HG02981 (cell line): ENCODE measurements at regions not wholly inside any gene's neighbourhood (a gene's known extent, or its start where the extent isn't known, plus 50 kb on each side); places are given as distances from the start of the nearest gene placed in this dataset.
"Not testable (repeated sequence)": the region's sequence is repeated elsewhere in the genome, so short reads cannot be mapped to it uniquely, and the experiment has no call there.

Experiments
- ATAC-seq: cut with Tn5 transposase; IDR thresholded peaks from one replicate; pipeline ENCODE4 v1.9.1; 2021; ENCODE audit warnings: mild to moderate bottlenecking, moderate library complexity; ENCODE audit not compliant: unreplicated experiment

DNA sequence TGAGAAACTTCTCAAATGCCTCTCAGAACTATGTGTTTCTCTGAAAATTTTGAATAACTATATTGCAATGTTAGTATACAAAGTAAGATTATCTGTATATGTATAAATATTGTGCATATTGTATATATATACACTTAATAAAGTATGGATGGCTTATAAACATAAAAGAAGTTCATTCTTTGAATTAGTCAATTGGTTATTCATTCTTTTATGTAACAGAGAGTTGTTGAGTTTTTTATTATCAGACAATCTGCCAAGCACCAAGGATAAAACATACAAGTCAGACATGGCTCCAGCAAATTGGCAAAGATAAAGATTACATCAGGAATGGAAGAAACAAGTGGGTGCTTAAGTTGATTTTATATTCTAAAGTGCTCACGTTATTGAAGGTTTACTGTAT, 289.1 kb upstream of the EYS start:
- ATAC-seq, result no peak

DNA sequence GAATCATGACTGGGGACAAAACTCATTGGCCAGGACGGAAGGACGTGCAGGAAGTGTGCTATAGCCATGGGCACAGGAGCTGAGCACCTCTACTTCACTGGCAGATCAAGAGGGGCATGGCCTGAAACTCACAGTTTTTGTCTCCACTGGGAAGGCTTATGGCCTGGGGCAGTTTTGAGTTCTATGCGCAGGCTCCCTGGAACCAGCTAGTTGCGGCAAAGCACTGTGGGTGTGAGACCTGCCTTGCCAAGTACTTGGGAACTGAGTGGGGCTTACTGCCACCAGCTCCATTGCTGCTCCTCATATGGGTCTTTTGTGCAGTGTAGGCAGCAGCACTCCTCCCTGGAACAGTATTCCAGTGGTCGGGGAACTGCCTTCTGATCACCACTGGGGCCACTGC, 282.6 kb upstream of the EYS start:
- no peak for ATAC-seq

DNA sequence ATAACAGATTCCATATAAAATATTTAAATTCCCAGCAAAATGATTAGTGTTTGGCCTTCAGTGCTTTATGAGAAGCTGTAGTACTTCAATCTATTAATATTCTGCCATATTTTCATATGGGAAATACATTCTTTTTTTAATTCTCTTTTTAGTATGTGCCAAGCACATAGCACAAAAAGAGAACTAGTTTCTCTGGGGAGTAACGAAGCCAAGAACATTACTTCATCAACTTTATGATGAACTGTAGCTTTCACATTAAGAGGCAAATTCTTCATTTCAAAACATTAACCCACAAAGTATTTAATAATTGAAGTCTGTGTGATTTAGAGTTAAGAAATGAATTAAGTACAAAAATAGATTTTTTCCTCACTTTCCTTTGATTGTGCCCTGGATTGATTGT, 281.0 kb upstream of the EYS start:
- no peak for ATAC-seq

DNA sequence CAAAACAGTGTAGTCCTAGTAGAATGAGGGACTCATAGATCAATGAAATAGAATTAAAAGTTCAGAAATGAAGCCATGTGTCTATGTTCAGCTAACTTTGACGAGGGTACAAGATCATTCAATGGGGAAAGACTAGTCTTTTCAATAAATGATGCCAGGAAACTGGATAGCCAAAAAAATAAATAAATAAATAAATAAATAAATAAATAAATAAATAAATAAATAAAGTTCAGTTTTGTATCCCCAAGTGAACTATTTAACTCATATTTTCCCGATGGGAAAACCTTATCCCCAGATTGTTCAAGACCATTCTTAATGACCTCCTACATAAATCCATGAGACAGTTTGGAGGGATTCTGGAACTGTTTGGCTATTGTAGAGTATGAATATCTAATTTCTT, 277.1 kb upstream of the EYS start:
- ATAC-seq, result no peak

DNA sequence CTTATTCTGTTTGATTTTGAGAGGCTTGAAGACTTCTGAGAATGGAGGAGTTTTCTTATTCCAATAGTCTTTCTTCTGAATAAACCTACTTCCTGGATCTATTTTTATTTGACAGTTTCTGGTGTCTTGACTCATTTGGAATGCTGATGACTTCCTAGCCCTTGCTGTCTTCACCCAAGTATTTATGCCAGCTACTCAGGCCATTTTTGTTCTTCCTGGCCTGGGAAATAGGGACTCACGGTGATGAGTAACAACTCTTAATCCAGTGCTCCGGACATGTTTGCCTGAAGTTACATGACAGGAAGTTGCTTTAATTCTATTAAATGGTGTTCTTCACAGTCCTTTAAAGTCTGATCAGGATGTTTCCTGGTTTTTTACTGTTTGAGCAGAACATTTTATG, 272.1 kb upstream of the EYS start:
- ATAC-seq, result no peak

DNA sequence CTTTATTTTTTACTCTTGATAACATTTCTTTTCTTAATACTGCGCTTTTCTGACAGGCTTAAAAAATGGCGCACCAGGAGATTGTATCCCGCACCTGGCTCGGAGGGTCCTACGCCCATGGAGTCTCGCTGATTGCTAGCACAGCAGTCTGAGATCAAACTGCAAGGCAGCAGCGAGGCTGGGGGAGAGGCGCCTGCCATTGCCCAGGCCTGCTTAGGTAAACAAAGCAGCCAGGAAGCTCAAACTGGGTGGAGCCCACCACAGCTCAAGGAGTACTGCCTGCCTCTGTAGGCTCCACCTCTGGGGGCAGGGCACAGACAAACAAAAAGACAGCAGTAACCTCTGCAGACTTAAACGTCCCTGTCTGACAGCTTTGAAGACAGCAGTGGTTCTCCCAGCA, 264.2 kb upstream of the EYS start:
- ATAC-seq, result not testable (repeated sequence)

DNA sequence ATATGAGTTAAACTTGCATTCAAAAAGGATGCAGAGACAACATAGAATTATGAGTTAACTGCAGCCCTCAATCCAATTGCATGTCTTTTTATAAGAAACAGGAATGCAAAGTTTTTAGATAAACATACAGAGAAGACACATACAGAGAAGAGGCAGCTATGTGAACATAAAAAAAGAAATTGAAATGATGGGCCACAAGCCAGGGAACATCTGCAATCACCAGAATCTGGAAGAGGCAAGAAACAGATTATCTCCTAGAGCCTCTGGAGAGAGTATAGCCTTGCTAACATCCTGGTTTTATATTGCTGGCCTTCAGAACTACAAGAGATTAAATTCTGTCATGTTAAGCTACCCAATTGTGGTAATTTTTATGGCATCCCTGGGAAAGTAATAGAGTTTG, 257.2 kb upstream of the EYS start:
- no peak for ATAC-seq

DNA sequence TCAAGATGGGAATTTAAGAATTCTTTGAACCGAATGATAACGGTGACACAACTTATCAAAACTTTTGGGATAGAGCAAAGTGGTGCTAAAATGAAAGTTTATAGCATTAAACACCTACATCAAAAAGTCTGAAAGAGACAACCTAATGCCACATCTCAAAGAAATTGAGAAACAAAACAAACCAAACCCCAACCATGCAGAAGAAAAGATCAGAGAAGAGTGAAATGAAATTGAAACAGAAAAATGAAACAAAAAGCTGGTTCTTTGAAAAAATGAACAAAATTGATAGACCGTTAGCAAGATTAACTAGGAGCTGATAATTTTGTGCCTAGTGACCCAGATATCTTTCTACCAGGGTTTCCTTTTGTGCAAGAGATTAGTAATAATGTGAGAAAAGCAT, 248.0 kb upstream of the EYS start:
- ATAC-seq, result no peak

DNA sequence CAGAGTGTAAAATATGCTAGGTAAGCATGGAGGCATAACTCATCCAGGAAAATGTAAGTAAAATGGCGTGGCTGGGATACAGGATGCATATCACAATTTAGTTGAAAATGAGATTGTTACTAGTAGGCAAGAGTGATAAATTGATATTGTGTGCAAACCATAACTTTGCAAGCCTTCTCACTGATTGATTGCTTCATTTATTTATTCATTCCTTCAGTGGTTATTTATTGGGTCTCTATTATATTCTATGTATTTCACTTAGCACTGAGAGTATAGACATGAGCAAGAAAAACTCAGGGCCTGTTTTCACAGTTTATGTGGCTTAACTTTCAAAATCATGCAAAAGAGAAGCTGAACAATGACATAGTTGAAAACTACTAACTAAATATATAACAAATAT, 241.0 kb upstream of the EYS start:
- no peak for ATAC-seq

DNA sequence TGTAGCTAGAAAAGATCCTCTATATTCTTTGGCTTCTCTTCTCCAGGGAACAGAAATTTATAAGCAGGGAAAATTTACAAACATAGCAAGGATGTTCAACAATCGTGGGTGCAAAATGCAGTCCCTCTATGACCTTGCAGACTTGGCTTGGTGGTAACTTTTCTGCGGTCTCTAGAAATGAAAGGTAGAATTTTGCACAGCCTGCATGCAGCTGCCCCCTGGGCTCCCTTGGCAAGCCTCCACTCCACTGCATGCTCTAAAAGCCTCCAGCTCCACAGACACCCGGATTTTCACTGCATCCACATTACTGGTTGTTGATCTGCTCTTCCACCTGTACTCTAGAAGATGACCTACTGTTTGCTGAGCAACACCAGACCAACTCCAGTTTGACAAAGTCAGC, 236.5 kb upstream of the EYS start:
- no peak for ATAC-seq

DNA sequence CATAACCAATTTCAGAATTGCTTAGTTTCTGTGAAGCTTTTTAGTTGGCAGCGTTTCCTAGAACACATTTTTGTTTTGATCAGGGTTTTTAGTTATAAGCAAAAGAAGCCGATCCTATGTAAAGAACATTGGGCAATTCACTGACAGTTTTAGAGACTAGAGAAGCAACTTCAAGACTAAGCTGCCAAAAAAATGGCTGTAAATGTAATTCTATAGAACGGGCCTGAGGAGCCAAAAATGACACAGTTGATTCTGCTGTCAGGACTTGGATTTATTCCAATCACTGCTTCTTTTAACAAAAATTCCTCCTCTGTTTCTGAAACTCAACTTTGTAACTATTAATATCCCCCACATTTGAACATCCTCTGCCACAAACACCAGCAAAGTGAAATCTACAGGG, 236.0 kb upstream of the EYS start:
- ATAC-seq, result no peak

DNA sequence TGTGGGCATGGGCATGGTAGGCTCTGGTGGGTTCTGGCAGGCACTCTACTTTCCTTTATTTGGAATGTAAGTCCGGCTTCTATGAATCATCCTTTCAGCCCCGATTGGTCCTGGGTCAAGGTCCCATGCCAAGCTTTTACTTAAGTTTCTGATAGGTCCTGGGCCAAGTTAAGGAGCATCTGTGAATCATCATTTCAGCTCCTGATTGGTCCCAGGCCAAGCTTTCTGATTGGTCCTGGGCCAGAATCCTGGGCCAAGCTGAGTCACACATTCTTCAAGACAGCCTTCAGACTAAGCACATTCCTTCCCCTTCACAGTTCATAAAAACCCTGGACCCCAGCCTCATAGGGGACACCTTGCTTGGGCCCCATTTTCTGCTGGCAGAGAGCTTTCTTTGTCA, 231.0 kb upstream of the EYS start:
- ATAC-seq, result no peak

DNA sequence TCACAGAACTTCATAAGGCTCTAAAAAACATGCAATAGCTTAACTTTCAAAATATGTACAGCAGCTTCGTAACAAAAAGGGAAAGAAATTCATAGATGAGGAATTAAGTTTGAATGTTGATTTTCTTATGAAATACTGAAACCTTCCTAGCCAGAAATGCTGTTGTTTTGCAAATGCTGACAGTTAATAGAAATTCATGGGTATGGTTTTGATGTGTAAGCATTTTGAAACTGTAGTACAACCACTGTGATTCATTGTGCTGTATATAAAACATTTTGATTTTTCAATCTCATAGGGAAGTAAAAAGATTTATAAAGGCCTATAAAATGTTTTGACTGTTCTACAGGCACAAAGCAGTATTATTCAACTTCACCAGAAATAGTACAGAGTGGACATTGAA, 228.4 kb upstream of the EYS start:
- no peak for ATAC-seq

DNA sequence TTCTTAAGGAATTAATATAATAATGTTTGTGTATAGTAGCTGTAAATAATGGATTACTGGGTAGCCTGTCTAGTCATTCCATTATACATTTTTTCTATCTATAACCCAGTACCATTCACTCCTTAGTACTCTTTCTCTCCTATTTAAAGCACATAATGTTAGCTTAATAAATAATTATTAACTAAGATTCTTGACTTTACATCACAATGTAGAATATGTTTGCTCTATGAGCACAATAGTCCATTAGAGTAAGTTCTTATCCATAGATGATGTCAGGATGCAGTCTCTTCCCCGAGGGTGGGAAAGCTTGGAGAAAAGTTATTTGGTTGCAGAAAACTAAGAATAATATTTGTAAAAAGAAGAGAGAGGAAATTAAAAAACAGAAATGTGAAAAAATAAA, 226.4 kb upstream of the EYS start:
- no peak for ATAC-seq

DNA sequence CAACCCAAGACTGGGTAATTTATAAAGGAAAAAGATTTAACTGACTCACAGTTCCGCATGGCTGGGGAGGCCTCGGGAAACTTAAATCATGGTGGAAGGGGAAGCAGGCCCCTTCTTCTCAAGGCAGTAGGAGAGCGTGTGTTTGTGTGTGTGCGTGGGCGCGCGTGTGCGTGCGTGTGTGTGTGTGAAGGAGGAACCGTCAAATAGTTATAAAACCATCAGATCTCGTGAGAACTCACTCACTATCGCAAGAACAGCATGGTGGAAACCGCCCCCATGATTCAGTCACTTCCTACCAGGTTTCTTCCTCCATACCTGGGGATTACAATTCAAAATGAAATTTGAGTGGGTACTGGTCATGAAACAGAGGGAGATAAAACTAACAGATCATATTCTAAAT, 220.1 kb upstream of the EYS start:
- ATAC-seq, result no peak

DNA sequence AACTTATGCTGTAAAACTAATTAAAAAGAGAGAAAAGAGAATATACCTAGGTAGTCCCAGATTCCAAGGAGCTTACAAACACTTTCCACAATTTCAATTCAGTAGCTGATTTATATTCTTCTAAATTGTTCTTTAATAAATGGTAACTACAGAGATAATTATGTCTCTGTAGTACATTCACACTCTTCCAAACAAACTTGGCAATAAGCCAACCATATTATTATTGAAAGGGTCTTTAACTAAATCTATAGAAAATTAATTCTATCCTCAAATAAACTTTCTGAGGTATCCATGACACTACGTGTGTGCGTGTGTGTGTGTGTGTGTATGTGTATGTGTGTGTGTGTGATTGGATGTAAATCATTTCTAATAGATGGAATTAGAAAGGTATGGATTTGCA, 217.4 kb upstream of the EYS start:
- no peak for ATAC-seq

DNA sequence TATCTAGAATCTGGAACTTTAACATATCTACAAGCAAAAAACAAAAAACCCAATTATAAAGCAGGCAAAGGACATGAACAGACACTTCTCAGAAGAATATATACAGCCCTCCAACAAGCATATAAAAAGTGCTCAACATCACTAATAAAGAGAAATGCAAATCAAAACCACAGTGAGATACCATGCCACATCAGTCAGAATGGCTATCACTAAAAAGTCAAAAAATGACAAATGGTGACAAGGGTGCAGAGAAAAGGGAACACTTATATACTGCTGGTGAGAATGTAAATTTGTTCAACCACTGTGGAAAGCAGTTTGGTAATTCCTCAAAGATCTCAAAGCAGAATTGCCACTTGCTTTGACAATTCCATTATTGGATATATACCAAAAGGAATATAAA, 215.0 kb upstream of the EYS start:
- ATAC-seq, result no peak

DNA sequence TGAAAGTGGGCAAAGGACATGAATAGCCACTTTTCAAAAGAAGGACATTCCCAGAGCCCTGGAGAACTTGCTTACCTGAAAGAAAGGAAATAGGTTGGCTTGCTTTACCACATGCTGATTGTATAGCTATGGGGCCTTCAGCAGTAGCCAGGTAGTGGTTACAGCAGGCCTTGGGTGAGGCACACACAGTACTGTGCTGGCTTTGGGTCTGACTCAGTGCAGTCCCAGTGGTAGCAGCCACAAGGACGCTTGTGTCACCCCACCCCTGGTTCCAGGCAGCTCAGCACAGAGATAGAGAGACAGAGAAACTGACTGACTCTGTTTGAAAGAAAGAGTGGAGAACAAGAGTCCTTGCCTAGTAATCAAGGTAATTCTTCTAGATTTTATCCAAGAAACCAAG, 201.0 kb upstream of the EYS start:
- no peak for ATAC-seq

DNA sequence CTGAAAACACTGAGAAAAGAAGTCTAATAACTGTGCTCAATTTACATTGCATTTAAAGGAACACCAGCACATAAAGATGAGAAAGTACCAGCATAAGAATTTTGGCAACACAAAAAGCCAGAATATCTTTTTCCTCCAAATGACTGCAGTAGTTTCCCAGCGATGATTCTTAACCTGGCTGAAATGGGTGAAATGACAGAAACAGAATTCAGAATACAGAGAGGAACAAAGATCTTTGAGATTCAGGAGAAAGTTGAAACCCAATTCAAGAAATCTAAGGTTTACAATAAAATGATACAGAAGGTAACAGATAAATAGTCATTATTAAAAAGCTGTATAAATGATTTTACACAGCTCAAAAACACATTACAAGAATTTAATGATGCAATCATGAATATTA, 197.0 kb upstream of the EYS start:
- ATAC-seq, result no peak

DNA sequence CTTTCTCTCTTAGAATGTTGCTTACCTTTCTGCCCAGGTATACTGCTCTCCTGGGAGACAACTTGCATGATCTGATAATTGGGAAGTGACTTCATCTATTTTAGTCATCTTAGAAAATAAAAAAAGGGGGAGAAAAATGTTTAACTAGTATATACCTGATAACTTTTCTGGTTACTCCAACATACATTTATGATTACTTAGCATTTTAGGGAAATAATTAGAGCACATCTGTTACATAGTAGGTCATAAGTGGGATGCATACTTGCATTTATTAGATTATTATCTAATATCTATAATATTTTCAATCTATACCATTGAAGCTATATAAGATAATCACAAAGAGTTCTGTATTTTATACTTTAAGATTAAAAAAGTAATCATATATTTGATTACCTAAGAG, 193.9 kb upstream of the EYS start:
- ATAC-seq, result no peak

DNA sequence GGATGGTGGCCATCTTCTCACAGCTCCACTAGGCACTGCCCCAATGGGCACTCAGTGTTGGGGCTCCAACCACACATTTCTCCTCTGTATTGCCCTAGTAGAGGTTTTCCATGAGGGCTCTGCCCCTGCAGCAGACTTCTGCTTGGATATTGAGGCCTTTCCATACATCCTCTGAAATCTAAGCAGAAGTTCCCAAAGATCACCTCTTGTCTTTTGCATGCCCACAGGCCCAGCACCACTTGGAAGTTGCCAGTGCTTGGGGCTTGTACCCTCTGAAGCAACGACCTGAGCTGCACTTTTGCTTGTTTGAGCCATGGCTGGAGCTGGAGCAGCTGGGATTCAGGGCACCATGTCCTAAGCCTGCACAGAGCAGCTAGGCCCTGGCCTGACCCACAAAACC, 189.1 kb upstream of the EYS start:
- no peak for ATAC-seq

DNA sequence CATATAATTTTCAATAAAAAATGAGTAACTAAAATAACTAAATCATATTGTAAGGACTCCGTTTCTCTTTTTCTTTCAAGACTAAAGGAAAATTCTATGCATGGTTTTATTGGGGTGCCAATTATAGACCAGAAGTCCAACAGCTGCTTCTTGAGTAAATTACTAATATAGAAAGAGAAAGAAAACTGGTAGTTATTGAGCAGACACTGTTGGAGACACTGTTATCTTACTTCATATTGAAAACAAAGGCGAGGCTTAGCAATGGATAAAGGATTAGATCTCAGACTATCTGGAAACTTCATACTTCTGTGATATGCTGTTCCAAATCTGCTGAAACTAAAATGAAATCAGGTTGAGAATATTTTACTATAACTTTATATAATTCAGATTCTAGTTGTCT, 169.6 kb upstream of the EYS start:
- no peak for ATAC-seq

DNA sequence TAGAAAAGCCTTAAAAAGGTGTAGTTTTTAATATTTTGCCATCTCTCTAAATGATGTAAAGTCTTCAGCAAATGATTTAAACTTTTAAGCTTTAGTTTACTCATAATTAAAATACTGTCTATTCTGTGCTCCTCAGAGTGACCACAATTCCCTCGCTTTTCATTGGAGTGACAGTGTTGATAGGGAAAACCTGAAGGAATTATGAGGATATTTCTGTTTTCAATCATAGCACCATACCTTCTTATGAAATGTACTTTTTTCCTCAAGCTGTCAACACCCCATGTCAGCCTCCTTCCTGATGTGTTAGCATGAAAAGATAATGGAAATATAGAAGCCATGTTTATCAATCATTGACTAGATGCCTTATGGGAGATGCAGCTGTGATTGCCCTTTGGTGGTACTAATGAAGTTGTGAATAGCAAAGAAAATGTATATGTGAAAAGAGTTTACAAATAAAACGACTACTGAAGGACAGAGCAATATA, 145.4 kb upstream of the EYS start:
- ATAC-seq, result no peak

DNA sequence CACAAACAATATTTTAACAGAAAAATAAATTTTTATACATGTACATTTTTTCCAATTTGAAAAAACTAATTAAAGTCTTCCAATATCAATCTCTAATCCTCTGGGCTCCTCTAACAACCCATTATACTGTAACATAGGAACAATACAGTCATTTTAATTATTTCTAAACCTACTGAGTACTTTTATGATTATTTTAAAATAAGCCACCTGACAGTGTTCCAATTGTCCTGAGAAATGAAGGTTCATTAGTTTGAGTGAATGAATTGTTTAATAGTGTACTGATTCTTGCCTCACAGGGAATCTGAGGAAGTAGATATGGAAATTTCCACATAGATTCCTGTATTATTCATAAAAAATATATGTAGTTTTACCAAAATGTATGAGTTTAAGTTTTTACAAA, 123.1 kb upstream of the EYS start:
- no peak for ATAC-seq
